GM21619 (cell line): ENCODE measurements at regions not wholly inside any gene's neighbourhood (a gene's known extent, or its start where the extent isn't known, plus 50 kb on each side); places are given as distances from the start of the nearest gene placed in this dataset.

Source experiments
- ATAC-seq: cut with Tn5 transposase; IDR thresholded peaks from one replicate; pipeline ENCODE4 v1.9.1; 2021; ENCODE audit not compliant: unreplicated experiment

GRCh38 chr7:25893436-25893835, 258.6 kb upstream of the NFE2L3 start:
- ATAC-seq, result no peak

- peak; percentile 69 for ATAC-seq
Measured at GRCh38 chr7:25894002-25894901, 257.7 kb upstream of the NFE2L3 start.

- ATAC-seq, result peak; percentile 45
Measured at GRCh38 chr7:25894902-25895791, 256.9 kb upstream of the NFE2L3 start.

- ATAC-seq, result no peak
Measured at GRCh38 chr7:25895792-25896171, 256.2 kb upstream of the NFE2L3 start.

- ATAC-seq, result no peak
Measured at GRCh38 chr7:25897261-25897782, 254.7 kb upstream of the NFE2L3 start.

GRCh38 chr7:25900245-25900644, 251.8 kb upstream of the NFE2L3 start:
- ATAC-seq, result no peak

- no peak for ATAC-seq
Measured at GRCh38 chr7:25900877-25901276, 251.1 kb upstream of the NFE2L3 start.

GRCh38 chr7:25901658-25902057, 250.3 kb upstream of the NFE2L3 start:
- ATAC-seq, result no peak

- no peak for ATAC-seq
Measured at GRCh38 chr7:25906003-25906402, 246.0 kb upstream of the NFE2L3 start.

- ATAC-seq, result no peak
Measured at GRCh38 chr7:25906760-25907159, 245.2 kb upstream of the NFE2L3 start.

- ATAC-seq, result no peak
Measured at GRCh38 chr7:25907214-25907613, 244.8 kb upstream of the NFE2L3 start.

- ATAC-seq, result no peak
Measured at GRCh38 chr7:25907731-25908130, 244.3 kb upstream of the NFE2L3 start.

- no peak for ATAC-seq
Measured at GRCh38 chr7:25908154-25908949, 243.6 kb upstream of the NFE2L3 start.

- no peak for ATAC-seq
Measured at GRCh38 chr7:25911738-25912607, 240.0 kb upstream of the NFE2L3 start.

- ATAC-seq, result no peak
Measured at GRCh38 chr7:25913598-25914224, 238.3 kb upstream of the NFE2L3 start.

- ATAC-seq, result no peak
Measured at GRCh38 chr7:25918731-25919130, 233.3 kb upstream of the NFE2L3 start.

GRCh38 chr7:25922296-25922695, 229.7 kb upstream of the NFE2L3 start:
- ATAC-seq, result no peak

- ATAC-seq, result no peak
Measured at GRCh38 chr7:25923741-25924460, 228.1 kb upstream of the NFE2L3 start.

GRCh38 chr7:25926009-25926408, 226.0 kb upstream of the NFE2L3 start:
- ATAC-seq, result no peak
